ENCODE measurements at regions not wholly inside any gene's neighbourhood (a gene's known extent, or its start where the extent isn't known, plus 50 kb on each side); places are given as distances from the start of the nearest gene placed in this dataset.

GRCh38 chr12:31217356-31218130, 108.4 kb downstream of the SINHCAF start:
- no peak for DNase-seq

- DNase-seq, result no peak
Observed at GRCh38 chr12:31218203-31219025, 107.5 kb downstream of the SINHCAF start.

- DNase-seq, result no peak
Observed at GRCh38 chr12:31219521-31219920, 106.4 kb downstream of the SINHCAF start.

DNA sequence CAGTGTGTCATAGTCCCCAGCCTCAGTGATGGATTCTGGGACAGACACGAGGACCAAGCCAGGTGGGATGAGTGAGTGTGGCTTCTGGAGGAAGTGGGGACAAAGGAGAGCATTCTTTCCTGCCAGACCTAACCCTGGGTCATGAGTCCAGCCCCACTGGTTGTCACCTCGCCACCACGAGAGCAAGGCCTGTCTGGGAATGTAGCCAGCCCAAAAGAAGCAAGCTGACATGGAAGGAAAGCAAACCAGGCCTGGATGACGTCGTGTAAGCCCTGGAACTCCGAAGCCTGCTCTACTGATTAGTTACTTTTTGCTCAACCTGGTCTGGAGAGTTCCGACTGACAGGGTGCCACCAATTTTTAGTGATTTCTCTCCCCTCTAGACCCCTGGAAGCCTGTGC, 105.9 kb downstream of the SINHCAF start:
- DNase-seq, result no peak

GRCh38 chr12:31220633-31221550, 105.1 kb downstream of the SINHCAF start:
- DNase-seq, result no peak

- no peak for DNase-seq
Observed at GRCh38 chr12:31221551-31221945, 104.4 kb downstream of the SINHCAF start.

DNA sequence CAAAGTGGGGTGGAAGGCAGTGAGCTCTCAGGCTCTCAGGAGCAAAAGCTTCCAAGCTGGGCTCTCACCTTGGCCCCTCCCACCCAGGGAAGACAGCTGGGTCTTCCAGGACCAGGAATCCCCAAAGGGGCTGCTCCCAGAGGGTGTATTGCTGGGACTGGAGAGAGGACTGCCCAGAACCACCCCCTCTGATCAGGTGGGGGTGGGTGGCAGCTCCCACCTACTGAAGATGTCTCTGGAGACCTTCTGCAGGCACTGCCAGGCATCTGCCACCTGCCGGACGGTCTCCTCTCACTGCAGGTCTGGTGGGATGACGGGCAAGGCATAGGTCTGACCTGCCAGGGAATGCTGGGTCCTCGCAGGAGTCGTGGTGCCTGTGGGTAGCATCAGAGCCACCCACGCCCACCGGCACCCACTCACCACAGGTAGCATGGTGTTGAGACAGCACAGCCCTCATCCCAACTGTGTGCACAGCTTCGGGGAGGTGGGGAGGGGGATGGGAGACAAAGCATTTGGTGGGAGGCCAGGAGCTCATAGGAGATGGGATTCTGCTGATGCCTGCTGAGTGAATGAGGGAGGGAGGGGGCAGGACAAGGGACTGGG, 103.2 kb downstream of the SINHCAF start:
- DNase-seq, result peak in 1 of 2 experiments; percentile 20

- peak in 1 of 2 experiments; percentile 13 for DNase-seq
Observed at GRCh38 chr12:31223640-31224039, 102.3 kb downstream of the SINHCAF start.

DNA sequence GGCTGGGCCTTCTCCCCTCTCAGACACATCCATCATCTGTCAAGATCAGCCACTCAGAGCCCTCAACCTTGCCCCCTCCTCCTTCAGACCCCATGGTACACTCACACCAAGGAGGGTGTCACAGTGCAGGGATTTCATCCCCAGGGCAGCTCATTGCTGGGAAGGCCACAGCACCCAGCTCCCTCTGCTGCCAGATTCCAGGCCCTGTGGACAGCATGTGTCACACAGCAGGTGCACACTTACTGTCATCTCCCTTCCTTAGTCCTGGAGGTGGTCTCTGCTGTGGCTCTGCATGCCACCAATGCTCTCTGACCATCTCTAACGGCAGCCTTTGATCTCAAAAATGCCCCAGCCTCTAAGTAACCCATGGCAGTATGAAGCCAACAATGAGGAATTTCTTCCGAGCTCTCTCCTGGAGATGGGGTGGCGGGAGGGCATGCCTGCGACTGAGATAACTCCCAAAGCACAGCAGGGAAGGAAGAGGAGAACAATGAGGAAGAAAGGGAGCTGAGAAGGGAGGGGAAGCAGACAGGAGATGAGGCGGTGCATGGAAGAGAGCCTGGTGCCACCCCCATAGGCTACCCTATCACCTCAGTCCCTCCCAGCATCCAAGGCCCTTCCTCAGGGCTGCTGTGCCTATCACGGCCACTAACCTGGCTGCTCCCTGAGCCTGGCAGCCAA, 101.0 kb downstream of the SINHCAF start:
- no peak for DNase-seq

GRCh38 chr12:31225656-31226535, 100.1 kb downstream of the SINHCAF start:
- DNase-seq, result no peak

- peak; percentile 77 to 95 for DNase-seq
Observed at GRCh38 chr12:31226639-31227038, 99.3 kb downstream of the SINHCAF start.

- peak; percentile 42 to 69 for DNase-seq
Observed at GRCh38 chr12:31227401-31227981, 98.5 kb downstream of the SINHCAF start.

DNA sequence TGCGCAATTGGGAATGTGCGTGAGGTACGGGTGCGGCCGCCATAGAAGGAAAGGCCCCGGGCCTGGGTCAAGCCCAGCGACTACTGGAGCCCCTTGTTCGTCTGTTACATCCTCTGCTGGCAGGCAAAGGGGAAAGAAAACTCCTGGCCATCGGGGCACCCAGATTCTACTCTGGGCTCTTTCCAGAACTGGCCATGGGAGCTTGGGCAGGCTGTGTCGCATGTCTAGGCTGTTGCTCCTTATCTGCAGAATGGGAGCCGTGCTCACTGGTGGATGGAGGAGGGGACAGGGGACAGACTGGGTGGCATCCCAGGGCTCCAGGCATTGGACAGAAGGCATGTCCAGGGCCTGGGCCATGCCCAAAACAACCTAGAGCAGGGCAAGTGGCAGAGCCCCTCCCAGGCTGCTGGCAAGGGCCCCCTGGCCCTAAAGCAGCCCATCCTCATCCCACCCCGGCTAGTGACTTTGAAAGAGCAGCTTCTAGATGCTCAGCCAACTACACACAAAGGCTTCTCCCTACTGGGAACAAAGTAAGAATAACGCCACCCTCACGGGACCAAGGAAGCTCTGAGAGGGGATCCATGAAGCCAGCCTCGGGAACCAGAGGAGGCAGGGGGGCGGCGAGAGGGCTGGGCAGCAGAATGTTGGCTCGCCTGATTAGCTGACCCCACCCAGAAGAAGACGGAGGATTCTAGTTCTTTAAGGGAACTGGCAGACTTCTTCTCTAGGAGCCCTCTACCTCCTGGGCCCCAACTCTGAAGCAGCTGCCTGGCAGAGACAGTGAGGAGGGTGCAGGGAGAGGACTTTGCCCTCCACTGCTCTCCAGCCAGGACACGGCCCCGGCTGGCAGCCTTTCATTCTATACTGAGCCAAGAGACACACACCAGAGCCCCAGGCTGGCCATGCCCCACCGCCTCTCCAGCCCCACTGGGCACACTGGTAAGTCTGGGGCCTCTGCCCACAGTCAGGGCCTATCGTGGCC, 96.8 kb downstream of the SINHCAF start:
- DNase-seq, result no peak

- no peak for DNase-seq
Observed at GRCh38 chr12:31230004-31230403, 95.9 kb downstream of the SINHCAF start.
